ENCODE measurements at regions not wholly inside any gene's neighbourhood (a gene's known extent, or its start where the extent isn't known, plus 50 kb on each side); places are given as distances from the start of the nearest gene placed in this dataset.

GRCh38 chr18:68431111-68431921, 283.6 kb downstream of the TMX3 start:
- no peak for TF ChIP-seq CTCF (IDR thresholded peaks at IDR 0.05)
- TF ChIP-seq ZFX (IDR thresholded peaks at IDR 0.05; ENCODE audit: borderline replicate concordance), result no peak
- H3K27ac ChIP-seq, result no peak overlapping the region

GRCh38 chr18:68429841-68430240, 285.1 kb downstream of the TMX3 start:
- H3K27ac ChIP-seq, result no peak overlapping the region
- no peak for TF ChIP-seq ZFX (IDR thresholded peaks at IDR 0.05; ENCODE audit: borderline replicate concordance)
- no peak for TF ChIP-seq CTCF (IDR thresholded peaks at IDR 0.05)

GRCh38 chr18:68429111-68429510, 285.8 kb downstream of the TMX3 start:
- TF ChIP-seq CTCF (IDR thresholded peaks at IDR 0.05) (no peak), ZFX (IDR thresholded peaks at IDR 0.05; ENCODE audit: borderline replicate concordance) (no peak)
- H3K27ac ChIP-seq, result no peak overlapping the region

- no peak overlapping the region for H3K27ac ChIP-seq
- TF ChIP-seq ZFX (IDR thresholded peaks at IDR 0.05; ENCODE audit: borderline replicate concordance), result no peak
- no peak for TF ChIP-seq CTCF (IDR thresholded peaks at IDR 0.05)
Observed at GRCh38 chr18:68428661-68429060, 286.2 kb downstream of the TMX3 start.

- no peak overlapping the region for H3K27ac ChIP-seq
- no peak for TF ChIP-seq ZFX (IDR thresholded peaks at IDR 0.05; ENCODE audit: borderline replicate concordance)
- TF ChIP-seq CTCF (IDR thresholded peaks at IDR 0.05), result no peak
Observed at GRCh38 chr18:68427951-68428401, 286.9 kb downstream of the TMX3 start.

GRCh38 chr18:68426731-68427315, 288.1 kb downstream of the TMX3 start:
- no peak for TF ChIP-seq ZFX (IDR thresholded peaks at IDR 0.05; ENCODE audit: borderline replicate concordance)
- TF ChIP-seq CTCF (IDR thresholded peaks at IDR 0.05), result no peak
- H3K27ac ChIP-seq, result no peak overlapping the region

- no peak overlapping the region for H3K27ac ChIP-seq
- TF ChIP-seq CTCF (IDR thresholded peaks at IDR 0.05) (no peak), ZFX (IDR thresholded peaks at IDR 0.05; ENCODE audit: borderline replicate concordance) (no peak)
Observed at GRCh38 chr18:68418881-68419280, 296.0 kb downstream of the TMX3 start.
